DND-41 (cell line): ENCODE measurements at regions not wholly inside any gene's neighbourhood (a gene's known extent, or its start where the extent isn't known, plus 50 kb on each side); places are given as distances from the start of the nearest gene placed in this dataset.

Source experiments
- ATAC-seq: fragments of 200-7000 bp; cut with Tn5 transposase; 3 replicates; pipeline ENCODE4 v1.9.1; 2021; ENCODE audit warnings: low read depth; ENCODE audit not compliant: insufficient read depth
- DNase-seq: peaks from one replicate; pipeline ENCODE4 v3.0.0-alpha.2; 2020
- H2AFZ ChIP-seq: 2 replicates; pipeline ENCODE4 v1.6.0; 2012; ENCODE audit warnings: low read depth, low read length
- H3K27ac ChIP-seq: 2 replicates; pipeline ENCODE4 v1.5.1; 2012; ENCODE audit warnings: low read length, inconsistent platforms
- H3K27me3 ChIP-seq: fragments of 200-600 bp; sonication (generic); 2 replicates; pipeline ENCODE4 v1.6.0; 2012; ENCODE audit warnings: low read length, mild to moderate bottlenecking, inconsistent platforms; ENCODE audit not compliant: insufficient read depth, poor library complexity
- H3K36me3 ChIP-seq: 2 replicates; pipeline ENCODE4 v1.5.1; 2012; ENCODE audit warnings: low read length, inconsistent platforms; ENCODE audit not compliant: insufficient read depth
- H3K4me1 ChIP-seq: 2 replicates; pipeline ENCODE4 v1.5.1; 2012; ENCODE audit warnings: mild to moderate bottlenecking, low read length; ENCODE audit not compliant: insufficient read depth
- H3K4me2 ChIP-seq: 2 replicates; pipeline ENCODE4 v1.6.0; 2012; ENCODE audit warnings: mild to moderate bottlenecking, moderate library complexity, low read length, inconsistent platforms; ENCODE audit not compliant: insufficient read depth
- H3K4me3 ChIP-seq, 2 experiments: fragments of 200-600 bp in 1 of 2; shearing (Covaris generic) in 1 of 2; 2 replicates each; pipeline ENCODE4 v1.5.1; 2012 to 2016; ENCODE audit warnings: inconsistent platforms in 2 of 2, low read length in 2 of 2, mild to moderate bottlenecking in 2 of 2, low read depth in 1 of 2, moderate library complexity in 1 of 2
- H3K79me2 ChIP-seq: 2 replicates; pipeline ENCODE4 v1.6.0; 2012; ENCODE audit warnings: low read length, inconsistent platforms; ENCODE audit not compliant: insufficient read depth
- H3K9ac ChIP-seq: 2 replicates; pipeline ENCODE4 v1.6.0; 2012; ENCODE audit warnings: low read depth, mild to moderate bottlenecking, inconsistent platforms, low read length, moderate library complexity
- H3K9me3 ChIP-seq: 2 replicates; pipeline ENCODE4 v1.5.1; 2012; ENCODE audit warnings: low read length, moderate library complexity, mild to moderate bottlenecking, inconsistent platforms; ENCODE audit not compliant: insufficient read depth, severe bottlenecking
- H4K20me1 ChIP-seq: 2 replicates; pipeline ENCODE4 v1.6.0; 2012; ENCODE audit warnings: low read length; ENCODE audit not compliant: insufficient read depth
- EZH2 ChIP-seq: IDR thresholded peaks from 3 replicates; pipeline ENCODE4 v1.6.1; 2012; ENCODE audit warnings: borderline replicate concordance, low read depth, mild to moderate bottlenecking, moderate library complexity, low read length, inconsistent platforms; ENCODE audit not compliant: severe bottlenecking
- TF ChIP-seq, protein P1 (sequence below): IDR thresholded peaks from 2 replicates; pipeline ENCODE4 v1.5.1; 2012; ENCODE audit warnings: borderline replicate concordance, low read length, moderate library complexity, mild to moderate bottlenecking; ENCODE audit not compliant: poor library complexity, severe bottlenecking; ENCODE audit errors: extremely low read depth

GRCh38 chr15:79721256-79721655 lies 175.6 kb downstream of the MTHFS start:
- H4K20me1 ChIP-seq: no peaks in the 10 kb centered on the region
- no peak for TF ChIP-seq EZH2
- TF ChIP-seq, protein P1, sequence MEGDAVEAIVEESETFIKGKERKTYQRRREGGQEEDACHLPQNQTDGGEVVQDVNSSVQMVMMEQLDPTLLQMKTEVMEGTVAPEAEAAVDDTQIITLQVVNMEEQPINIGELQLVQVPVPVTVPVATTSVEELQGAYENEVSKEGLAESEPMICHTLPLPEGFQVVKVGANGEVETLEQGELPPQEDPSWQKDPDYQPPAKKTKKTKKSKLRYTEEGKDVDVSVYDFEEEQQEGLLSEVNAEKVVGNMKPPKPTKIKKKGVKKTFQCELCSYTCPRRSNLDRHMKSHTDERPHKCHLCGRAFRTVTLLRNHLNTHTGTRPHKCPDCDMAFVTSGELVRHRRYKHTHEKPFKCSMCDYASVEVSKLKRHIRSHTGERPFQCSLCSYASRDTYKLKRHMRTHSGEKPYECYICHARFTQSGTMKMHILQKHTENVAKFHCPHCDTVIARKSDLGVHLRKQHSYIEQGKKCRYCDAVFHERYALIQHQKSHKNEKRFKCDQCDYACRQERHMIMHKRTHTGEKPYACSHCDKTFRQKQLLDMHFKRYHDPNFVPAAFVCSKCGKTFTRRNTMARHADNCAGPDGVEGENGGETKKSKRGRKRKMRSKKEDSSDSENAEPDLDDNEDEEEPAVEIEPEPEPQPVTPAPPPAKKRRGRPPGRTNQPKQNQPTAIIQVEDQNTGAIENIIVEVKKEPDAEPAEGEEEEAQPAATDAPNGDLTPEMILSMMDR: no peak
- H3K27ac ChIP-seq: no peak overlapping the region
- no peaks in the 10 kb centered on the region for H3K9me3 ChIP-seq
- no peaks in the 10 kb centered on the region for H3K4me1 ChIP-seq
- DNase-seq (no peak), ATAC-seq (no peak)
- H3K4me3 ChIP-seq: no peak overlapping the region
- no peak overlapping the region for H3K4me2 ChIP-seq
- no peak overlapping the region for H2AFZ ChIP-seq
- no peaks in the 10 kb centered on the region for H3K27me3 ChIP-seq
- no peaks in the 10 kb centered on the region for H3K79me2 ChIP-seq
- H3K36me3 ChIP-seq: no peaks in the 10 kb centered on the region
- H3K9ac ChIP-seq: no peak overlapping the region

DNA sequence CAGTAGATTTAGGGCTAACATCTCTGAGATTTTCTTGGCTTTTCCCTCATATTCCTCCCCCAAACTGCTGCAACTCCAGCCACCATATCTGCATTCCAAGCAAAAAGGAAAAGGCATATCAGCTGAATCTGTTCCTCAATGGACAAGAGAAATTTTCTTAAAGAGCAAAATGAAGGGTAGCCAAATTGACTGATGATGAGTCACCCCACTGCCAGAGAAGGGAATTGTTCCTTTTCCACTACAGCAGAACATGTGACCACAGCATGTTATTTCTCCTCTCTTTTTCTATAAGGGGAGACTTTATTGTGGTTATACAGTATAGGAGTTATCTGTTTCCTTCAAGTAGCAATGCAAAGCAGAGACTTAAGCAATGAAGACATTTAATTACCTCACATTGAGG lies 172.5 kb downstream of the MTHFS start:
- Histone ChIP-seq H3K4me2 (no peak overlapping the region), H3K9me3 (no peaks in the 10 kb centered on the region), H2AFZ (no peak overlapping the region), H3K36me3 (no peaks in the 10 kb centered on the region), H3K27me3 (no peaks in the 10 kb centered on the region), H3K79me2 (no peaks in the 10 kb centered on the region), H3K27ac (no peak overlapping the region), H3K4me3 (no peak overlapping the region), H3K4me1 (no peaks in the 10 kb centered on the region), H4K20me1 (no peaks in the 10 kb centered on the region), H3K9ac (no peak overlapping the region)
- ATAC-seq: no peak
- DNase-seq: no peak
- no peak for TF ChIP-seq EZH2
- TF ChIP-seq, protein P1: no peak

DNA sequence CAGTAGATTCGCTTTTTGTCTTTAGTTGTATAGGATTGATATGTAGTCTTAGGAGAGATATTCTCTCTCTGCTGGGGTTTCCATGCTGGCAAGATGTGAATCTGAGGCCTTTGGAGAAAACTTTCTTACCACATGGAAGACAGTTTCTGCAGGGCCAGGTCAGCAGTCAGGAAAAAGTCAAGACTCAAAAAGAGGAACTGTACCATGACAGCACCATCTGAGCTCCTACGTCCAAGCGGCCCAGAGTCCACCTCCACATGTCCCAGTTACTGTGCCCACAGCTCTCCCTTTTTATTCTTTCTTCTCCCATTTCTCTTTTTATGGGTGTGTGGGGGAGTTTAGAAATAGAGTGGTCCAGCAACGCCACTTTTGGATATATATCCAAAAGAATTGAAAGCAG lies 172.0 kb downstream of the MTHFS start:
- no peak overlapping the region for H3K4me3 ChIP-seq
- H2AFZ ChIP-seq: no peak overlapping the region
- H3K4me1 ChIP-seq: no peaks in the 10 kb centered on the region
- no peaks in the 10 kb centered on the region for H4K20me1 ChIP-seq
- H3K27ac ChIP-seq: no peak overlapping the region
- no peak overlapping the region for H3K4me2 ChIP-seq
- DNase-seq: no peak
- H3K36me3 ChIP-seq: no peaks in the 10 kb centered on the region
- H3K9me3 ChIP-seq: no peaks in the 10 kb centered on the region
- no peaks in the 10 kb centered on the region for H3K27me3 ChIP-seq
- no peak overlapping the region for H3K9ac ChIP-seq
- no peak for ATAC-seq
- TF ChIP-seq, protein P1: no peak
- TF ChIP-seq EZH2: no peak
- H3K79me2 ChIP-seq: no peaks in the 10 kb centered on the region

DNA sequence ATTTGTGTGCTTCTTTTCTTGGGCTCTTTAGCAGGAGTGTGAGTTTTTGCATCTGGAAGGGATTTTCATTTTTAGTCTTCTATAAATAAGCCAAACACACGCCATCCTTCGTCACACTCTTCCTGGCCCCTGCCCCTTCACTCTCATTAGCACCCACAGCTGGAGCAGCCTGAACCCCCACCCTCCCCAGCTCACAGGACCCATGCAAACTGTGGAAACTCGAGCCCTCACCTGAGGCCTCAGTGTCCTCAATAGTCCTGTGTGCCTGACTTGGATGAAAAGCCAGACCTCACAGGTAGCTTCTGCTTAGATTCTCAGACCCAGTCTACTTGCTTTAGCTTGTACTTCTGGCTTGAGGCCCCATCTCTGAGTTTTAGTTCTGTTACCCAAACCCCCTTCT lies 167.9 kb downstream of the MTHFS start:
- Histone ChIP-seq H3K27me3 (no peaks in the 10 kb centered on the region), H3K79me2 (no peaks in the 10 kb centered on the region), H3K9ac (no peak overlapping the region), H3K4me2 (no peak overlapping the region), H3K27ac (no peak overlapping the region), H3K36me3 (no peaks in the 10 kb centered on the region), H3K4me1 (no peaks in the 10 kb centered on the region), H2AFZ (no peak overlapping the region), H3K4me3 (no peak overlapping the region), H3K9me3 (no peaks in the 10 kb centered on the region), H4K20me1 (no peaks in the 10 kb centered on the region)
- DNase-seq (no peak), ATAC-seq (no peak)
- TF ChIP-seq, protein P1: no peak
- no peak for TF ChIP-seq EZH2
